NCI-H2227 treated with DMSO at 0.1 percent for 48 hours (cell line): ENCODE measurements at regions not wholly inside any gene's neighbourhood (a gene's known extent, or its start where the extent isn't known, plus 50 kb on each side); places are given as distances from the start of the nearest gene placed in this dataset.
"Not testable (repeated sequence)": the region's sequence is repeated elsewhere in the genome, so short reads cannot be mapped to it uniquely, and the experiment has no call there.

Experiments used
- DNase-seq: peaks from one replicate; lab custom pipeline; 2025; lab: John Stamatoyannopoulos, UW

GRCh38 chr3:32042867-32043266, 61.3 kb downstream of the ZNF860 start:
- not testable (repeated sequence) for DNase-seq

DNA sequence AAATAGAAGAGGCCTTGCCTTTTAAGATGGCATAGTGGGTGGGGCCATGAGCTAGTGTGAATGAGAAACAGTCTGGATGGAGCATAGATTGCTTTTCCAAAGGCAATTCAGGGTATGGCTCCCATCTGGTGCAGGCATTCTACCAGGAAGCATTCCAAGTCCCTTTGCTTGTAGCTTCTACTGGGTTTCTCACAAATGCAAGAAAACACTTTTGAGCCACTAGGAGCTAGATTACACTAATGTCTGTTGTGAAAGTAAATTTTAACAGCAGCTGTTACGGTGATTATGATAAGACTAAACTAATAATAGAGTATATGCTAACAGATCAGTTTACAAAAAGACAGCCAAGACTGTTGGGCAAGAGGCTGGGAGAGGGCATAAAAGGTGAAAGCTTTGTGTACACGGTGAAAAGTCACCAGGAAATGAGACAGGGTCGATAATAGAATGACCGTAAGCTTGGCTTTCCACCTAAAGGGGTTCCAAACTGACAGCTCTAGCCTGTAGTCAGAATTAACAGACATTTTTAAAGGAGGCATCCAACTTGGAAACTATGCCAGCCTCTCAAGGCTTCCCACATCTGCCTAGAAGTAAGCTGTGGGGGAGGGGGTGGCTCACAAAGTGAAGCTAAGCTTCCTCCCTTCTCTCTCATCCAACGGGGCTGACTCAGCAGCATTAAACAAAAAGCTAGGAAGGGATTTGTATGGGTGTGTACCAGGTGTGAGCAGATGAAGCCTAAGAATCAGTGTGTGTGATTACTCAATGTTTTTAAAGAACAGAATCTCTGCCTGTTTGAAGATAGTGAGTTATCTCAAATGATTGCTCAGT, 61.1 kb upstream of the GPD1L start:
- peak; percentile 23 for DNase-seq

GRCh38 chr3:32046102-32046501, 60.3 kb upstream of the GPD1L start:
- DNase-seq: no peak

DNA sequence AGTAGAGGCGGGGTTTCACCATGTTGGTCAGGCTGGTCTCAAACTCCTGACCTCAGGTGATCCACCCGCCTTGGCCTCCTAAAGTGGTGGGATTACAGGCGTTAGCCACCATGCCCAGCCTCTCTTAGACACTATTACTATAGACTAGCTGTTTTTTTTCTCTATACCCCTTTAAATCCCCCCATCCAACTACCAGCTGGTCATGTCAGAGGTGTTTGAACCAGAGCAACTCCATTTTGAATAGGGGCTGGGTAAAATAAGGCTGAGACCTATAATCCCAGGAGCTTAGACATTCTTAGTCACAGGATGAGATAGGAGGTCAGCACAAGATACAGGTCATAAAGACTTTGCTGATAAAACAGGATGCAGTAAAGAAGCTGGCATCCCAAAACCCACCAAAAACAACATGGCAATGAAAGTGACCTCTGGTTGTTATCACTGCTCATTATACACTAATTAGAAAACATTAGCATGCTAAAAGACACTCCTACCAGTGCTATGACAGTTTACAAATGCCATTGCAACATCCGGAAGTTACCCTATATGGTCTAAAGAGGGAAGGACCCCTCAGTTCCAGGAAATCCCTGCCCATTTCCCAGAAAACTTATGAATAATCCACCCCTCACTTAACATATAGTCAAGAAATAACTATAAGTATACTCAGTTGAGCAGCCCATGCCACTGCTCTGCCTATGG, 57.8 kb upstream of the GPD1L start:
- DNase-seq: no peak

- no peak for DNase-seq
Observed at GRCh38 chr3:32049916-32050315, 56.5 kb upstream of the GPD1L start.

- DNase-seq: not testable (repeated sequence)
Observed at GRCh38 chr3:32052230-32052629, 54.2 kb upstream of the GPD1L start.

DNA sequence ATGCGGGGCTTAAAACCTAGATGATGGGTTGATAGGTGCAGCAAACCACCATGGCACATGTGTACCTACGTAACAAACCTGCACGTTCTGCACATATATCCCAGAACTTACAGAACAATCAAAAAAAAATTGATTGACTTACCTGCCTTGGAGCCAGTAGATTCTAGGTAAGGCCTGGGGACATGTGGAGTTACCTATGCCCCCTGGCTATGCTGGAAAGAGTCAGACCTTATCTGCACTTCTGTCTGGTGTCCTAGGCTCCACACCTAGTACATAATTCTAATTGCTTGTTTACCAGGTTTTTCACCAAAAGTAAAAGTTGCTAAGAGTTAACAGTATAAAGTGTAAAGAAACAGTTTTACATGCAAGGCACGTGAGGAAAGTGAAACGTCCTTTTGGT, 53.6 kb upstream of the GPD1L start:
- DNase-seq: not testable (repeated sequence)

GRCh38 chr3:32056559-32057290, 49.7 kb upstream of the GPD1L start:
- no peak for DNase-seq
